AG08395 (cell line): ENCODE measurements at regions not wholly inside any gene's neighbourhood (a gene's known extent, or its start where the extent isn't known, plus 50 kb on each side); places are given as distances from the start of the nearest gene placed in this dataset.

Experiments
- DNase-seq: peaks from one replicate; pipeline ENCODE4 v3.0.0; 2012; ENCODE audit warnings: mixed read lengths, low spot score

DNA sequence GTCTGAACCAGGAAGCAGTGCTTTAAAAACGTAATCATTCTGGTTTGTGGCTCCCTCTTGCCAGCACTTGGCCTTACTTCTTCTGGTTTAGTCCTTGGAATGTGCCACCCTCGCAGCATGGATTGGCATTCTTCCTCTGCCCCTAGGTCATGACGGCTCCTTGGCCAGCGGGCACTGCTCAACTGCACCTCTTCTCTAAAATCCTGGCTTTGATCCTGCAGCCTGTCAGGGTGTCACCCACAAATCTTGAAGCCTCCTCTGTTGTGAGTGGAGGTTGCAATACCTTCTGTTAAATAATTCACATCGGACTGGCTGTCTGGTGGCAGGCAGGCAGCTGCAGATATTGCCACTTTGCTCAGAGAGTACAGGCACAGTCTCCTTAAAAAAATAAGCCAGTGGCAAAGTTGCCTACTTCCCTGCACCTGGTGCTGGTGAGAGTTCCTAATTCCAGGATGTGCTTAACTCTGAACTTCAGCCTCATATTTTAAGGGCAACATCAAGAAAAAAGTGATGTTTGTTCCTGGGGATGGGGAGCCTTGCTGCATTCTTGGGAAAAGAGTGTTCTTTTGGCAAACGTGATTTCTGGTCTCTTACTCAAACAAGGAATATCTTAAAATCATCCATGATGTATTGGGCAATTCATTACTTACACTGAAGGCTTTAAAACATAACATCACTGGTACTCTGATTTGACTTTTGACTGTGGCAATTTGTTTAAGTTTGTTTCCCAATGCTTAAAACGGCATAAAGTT, 179.8 kb downstream of the FOXA2 start:
- no peak for DNase-seq

DNA sequence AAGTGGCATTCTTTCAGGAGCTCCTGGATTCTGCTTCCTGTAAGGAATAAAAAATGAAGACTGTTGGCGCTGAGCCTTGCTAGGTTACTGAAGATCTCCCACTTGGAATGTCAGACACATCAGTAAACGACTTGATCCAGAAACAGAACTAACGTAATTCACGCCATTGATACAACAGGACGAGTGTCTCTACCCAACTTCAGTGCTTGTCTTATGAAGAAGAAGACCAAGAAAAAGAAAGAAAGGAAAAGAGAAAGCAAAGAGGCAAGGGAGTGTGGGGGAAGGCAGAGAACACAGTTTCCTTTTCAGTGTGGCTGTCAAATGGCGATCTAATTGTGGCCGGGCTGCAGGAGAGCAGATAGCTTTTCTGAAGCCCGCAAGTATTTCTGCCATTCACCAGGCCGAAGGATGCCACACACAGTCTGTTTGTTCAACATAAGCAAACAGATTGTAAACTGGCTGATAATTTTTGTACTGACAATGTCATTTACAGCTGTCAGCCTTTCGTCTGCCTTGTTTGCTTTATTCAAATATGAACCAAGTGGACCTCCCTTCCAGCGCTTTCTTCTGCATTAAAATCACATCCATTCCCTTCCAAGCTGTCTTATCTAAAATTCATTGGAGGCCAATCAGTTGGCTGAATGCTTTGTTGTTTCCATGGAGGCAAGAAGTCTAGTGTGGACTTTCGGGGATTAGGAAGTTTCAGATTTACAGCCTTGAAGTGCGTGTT, 180.6 kb downstream of the FOXA2 start:
- no peak for DNase-seq

DNA sequence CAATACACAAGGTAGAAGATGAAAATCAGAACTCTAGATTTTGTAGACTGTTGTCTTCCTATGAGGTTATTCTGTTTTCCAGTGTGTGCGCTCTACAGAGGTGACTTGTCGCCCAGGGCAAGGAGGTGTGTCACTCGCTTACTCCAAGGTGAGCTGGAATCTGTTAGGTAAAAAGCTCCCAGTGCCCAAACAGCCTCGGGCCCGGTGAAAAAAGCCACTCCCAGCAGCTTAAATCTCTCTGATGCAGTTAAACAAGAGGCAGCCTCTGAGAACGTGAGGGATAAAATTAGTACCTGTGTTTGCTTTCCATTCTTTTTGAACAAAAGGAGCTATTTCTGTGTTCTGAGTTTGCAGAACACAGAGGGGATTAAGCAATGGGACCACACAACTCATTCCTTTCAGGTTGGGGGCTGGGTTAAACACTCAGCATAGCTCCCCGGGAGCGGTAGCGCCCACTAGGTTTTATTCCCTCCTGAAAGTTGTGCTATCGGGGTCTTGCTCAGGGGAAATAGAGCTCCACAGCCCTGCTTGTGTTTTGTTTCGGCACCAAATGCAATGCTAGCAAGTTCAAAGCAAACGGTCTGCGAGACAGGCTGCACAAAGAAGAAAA, 181.2 kb downstream of the FOXA2 start:
- DNase-seq, result no peak

DNA sequence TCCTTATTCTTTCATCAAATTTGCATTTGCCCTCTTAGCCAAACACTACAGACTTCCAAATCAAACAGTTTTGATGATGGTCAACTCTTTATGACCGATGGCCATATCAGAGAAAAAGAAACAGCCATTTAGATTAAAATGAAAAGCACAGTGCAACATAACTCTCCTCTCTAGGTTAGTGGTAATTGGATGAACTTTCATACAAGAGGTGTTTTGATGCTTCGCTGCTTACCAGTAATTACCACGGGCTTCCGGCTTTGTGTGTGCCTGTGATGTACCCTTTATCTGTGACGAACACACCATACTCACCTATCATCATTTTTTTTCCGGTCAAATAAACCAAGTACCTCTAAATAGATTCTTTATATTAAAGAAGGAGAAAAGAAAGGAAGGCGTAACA, 181.8 kb downstream of the FOXA2 start:
- no peak for DNase-seq

DNA sequence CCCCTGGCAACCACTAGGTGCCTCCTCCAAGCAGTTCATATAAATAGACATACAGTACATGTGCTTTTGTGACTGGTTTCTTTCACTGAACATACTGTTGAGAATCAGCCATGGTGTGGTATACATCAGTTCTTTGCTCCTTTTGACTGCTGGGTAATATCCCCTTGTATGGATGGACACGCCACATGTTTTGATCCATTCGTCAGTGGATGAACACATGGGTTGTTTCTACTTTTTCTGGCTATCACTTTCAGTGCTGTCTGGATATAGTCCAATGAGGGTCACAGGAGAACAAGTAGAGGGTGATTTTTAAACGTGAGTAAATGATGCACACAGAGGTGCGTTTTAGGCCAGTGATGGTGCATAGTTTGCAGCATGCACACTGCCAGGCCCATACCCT, 183.9 kb downstream of the FOXA2 start:
- DNase-seq, result no peak

DNA sequence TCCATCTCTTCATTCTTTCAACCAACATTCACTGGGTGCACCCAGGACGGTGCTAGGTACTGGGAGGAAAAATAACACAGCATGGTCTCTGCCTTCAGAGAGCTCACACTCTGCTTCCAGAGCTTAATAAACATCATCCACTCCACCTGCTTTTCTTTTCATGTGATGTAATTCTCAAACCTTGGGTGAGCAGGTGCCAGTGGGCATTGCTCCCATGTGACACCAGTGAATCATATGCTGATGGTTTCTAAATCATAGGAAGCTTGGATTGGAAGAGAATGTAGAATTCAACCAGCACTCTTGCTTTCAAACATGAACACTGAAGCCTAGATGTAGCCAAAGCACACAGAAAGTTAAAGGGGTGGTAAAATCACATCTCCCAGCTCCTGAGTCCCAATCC, 189.8 kb downstream of the FOXA2 start:
- DNase-seq, result no peak

DNA sequence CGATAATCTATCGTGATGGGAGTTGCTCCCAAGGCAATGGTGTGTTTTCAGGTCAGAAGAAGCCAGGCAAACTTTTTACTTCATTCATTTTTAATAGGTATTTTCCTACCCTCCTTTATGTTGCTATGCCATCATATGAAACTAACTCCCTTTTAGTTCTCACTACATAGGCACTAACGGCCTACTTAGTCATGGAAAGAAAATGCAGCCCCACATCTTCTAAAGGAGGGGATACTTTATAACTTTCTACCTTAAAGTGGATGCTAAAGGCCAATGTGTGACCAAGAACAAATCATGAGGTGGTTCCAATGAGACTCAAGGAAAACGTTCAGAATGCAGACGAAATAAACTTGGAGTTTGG, 193.8 kb downstream of the FOXA2 start:
- DNase-seq, result no peak

DNA sequence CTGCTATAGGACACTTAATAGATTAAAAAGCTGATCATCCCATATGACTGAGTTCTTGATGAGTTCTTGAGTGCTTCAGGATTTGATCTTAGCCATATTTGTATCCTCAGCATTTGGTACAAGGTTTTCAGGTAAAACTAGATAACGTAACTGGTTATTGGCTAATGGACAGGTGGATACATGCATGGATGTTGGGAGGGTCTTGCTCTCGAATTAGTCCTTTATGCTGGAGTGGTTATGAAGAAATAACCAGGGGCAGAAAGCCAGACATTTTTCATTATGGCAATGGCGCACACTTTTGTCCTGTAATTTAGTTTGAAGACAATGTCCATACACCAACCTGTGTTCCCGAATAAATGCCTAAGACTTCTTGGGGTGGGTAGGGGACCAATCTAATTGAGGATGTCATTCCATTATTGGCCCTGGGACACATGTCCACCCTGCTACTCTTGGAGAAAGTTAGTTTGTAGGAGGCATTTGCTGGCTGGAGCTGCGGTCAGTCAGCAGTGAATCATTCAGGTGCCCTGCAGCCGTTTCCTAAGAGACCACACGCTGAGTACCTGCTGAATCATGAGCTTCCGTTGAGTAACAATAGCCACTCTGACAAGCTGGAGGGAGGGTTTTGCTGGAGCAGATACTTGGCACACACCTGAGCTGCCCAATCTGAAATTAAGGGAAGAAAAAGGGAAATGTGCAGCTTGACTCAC, 194.4 kb downstream of the FOXA2 start:
- DNase-seq, result no peak

DNA sequence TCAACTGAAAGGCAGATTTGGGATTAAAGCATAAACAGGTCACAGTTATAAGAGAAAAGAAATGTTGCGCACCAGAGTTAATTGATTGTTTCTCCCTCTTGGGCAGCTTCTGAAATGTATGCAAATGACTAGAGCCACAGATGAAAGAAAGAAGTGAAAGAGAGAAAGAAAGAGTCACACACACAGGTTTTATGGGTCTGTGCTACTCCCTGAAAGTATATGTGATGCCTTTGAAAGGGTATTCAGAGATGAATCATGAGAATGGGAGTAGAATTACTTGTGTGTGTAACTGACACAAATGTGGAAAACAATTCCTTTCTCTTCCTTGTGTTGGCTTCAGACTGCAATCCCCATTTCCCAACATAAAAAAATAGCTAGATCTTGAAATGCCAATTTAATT, 196.9 kb downstream of the FOXA2 start:
- no peak for DNase-seq

DNA sequence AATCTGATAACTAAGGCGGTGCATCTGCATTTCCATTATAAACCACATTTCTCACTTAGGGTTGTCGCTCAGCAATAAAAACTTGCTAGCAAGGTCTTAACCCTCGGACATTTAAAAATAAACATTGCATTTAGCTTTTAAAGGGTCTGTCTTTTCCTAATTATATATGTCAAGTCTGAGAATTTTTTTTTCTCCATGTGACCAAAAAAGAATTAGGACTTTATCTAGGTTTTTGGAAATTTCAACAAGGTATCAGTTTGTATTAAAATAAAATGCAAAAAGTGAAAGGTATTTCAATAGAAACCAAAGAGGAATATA, 198.1 kb downstream of the FOXA2 start:
- no peak for DNase-seq

DNA sequence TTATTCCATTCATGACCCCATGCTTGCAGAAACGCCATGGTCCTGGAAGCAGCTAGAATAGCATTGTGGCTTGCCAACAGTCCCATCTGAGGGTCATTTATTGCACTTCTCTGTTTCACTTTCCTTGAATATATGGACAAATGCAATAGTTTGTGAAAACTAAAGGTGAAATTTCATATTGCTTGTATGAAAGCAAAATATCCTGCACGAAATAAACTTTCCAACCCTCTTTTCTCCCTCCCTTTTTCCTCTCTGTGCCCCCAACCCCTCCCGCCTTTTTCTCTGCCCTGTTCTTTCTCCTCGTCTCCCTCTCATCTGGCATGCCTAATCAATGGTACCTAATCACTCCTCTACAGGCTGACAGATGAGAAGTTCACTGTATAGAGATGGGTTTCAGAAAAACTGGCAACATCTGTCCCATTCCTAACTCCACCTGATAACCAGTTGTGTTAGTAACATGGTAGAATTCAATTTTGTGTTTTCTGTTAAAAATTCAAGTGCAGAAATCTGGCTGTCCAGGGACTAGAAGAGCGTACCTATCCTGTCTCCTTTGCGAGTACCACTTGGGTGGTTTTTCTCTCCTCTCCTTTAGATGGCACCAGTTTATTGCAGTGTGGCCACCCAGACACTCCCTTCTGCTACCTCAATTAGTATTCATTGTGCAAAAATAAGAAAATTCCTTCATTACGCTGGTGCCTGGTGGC, 198.6 kb downstream of the FOXA2 start:
- no peak for DNase-seq

DNA sequence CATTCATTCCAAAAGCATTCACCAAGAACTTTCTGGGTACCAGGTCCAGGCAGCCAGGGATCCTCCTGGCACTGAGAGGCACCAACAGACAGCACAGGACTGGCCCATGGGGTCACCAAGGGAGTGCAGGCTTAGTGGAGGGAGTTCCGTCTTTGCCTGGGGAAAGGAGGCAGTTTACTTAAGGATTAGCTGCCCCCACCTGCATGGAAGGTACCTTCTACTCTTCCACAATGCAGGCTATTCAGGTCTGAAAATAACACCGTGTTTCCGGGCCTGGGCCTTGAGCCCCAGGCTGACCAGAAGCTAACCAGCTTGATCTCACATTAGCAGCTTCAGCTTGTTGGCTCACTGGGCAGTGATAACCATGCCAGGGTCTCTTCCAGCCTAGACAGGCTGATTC, 199.4 kb downstream of the FOXA2 start:
- DNase-seq, result no peak

DNA sequence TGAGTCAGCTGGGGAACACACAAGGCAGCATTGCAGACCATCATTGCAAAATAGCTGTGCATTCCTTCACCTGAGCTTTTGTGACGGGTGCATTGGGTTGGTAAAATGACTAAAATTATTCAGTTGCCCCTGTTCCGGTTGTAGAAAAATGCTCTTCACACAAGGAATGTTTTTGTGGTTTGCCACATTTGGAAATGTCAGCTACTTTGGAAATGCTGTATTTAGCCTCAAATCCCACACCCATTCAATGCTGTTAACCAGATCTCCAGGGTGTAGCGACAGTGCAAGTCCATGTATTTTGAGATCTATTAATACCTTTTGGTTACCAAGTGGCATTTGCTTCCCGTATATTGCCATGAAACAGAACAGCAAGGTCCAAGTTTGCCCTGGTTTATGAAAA, 201.2 kb downstream of the FOXA2 start:
- DNase-seq, result no peak

DNA sequence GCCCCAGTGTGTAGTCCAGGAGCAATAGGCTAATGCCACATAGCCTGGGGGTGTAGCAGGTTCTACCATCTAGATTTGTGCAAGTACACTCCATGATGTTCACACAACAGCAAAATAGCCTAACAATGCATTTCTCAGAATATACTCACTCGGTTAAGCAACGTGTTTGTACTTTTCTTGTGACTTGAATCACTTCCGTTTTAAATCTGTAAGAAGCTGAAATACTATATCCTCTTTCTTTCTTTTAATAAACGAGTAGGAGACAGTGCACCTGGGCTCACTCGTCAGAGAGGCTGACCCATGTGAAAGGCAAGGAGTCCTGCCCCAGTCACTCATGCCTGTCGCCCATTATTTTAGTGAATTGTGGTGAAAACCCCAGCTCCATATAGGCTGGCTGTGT, 201.6 kb downstream of the FOXA2 start:
- no peak for DNase-seq

DNA sequence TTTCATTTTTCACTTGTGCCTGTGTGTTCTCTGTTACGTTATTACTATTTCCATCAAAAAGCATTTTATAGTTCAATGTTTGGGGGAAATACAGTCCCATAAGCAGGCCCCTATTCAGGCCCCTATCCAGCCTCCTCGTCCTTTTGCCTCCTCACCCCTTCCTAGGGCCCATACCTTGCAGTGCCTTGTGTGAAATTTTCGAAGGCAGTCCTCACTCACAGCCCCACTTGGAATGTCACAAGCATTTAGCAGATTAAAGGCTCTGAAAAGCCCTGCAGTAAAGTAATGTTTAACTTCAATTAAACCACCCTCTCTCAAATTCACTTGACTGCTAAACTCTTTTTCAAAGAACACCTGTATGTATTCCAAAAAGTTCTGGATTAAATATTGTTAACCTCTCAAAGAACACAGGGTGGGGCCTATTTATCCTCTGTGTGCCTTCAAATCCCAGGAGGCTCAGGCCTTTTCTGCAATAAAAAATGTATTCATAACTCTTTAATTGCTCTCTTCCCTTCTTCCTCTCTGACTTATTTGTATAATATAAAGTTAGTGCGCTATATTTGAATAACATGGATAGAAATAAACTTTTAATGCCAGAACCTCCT, 202.5 kb downstream of the FOXA2 start:
- DNase-seq, result no peak

DNA sequence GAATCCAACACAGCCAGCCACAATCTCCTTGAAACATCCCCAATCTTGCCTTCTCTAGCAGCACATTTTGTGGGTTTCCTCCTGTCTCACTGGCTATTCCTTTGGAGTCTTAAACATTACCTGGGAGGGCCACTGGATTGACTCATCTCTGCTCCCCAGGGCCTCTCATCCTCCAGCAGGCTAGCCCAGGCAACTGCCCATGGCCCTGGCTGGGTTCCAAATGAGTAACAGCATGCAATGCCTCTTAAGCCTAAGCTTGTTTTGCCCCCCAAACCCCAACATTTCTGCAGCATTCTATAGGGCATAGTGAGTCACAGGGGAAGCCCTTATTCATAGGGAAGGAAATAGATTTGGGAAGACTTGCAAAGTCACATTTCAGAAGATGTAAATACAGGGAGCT, 204.9 kb downstream of the FOXA2 start:
- DNase-seq, result no peak

DNA sequence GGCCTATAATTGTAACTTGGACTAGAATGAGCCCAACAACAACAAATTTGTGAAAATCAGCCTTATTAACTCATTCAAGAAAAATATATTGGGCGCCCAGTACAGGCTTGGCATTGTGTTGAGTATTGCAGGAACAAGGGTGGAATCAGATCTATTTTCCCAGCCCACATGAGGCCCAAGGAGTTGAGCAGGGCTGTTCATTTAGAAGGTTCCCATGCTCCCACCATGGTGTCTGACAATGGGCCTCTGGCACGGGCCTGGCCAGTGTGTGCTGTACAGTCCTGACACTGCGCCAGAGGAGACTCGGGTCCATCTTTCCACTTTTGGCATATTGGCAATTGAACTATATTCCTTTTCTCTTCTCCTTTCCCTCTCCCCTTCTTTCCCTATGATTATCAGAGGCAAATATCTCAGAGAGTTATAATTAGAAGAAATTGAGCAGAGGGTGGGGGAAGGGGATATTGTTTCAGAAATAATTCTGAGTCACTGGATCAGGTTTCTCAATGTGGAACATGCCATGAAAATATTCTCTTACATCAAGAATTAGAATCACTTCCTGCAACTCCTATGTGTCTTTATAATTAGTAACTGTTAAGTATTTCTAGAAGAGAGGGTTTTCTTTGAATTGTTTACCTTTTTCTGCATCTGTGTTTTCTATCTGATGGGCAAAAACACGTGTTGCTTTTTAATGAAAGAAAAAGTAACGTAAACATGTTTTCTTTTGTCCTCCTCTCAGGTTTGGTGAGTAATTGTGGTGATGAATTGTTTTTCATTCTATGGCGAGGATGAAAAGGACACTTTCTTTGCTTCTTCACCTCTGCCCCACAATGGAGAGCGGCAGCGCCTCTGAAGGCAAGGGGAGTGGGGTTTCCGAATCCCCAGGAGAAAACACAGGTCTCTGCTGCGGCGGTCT, 209.4 kb downstream of the FOXA2 start:
- no peak for DNase-seq

DNA sequence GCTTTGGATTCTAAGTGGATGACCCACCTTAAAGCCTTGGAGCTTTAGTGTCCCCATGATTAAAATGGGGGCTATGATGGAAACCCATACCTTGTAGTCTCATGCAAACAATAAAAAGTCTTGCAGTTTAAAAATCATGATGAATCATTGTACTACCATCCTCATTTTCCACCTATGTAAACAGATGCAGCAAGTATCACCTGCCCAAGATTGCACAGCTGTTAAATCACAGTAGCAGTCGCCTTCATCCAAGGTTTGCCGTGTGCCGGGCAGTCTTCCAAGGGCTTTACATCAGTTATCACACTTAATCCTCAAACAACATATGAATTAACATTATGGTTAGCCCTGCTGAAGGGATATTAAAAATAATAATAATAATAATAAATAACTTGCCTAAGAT, 210.3 kb downstream of the FOXA2 start:
- DNase-seq, result no peak

DNA sequence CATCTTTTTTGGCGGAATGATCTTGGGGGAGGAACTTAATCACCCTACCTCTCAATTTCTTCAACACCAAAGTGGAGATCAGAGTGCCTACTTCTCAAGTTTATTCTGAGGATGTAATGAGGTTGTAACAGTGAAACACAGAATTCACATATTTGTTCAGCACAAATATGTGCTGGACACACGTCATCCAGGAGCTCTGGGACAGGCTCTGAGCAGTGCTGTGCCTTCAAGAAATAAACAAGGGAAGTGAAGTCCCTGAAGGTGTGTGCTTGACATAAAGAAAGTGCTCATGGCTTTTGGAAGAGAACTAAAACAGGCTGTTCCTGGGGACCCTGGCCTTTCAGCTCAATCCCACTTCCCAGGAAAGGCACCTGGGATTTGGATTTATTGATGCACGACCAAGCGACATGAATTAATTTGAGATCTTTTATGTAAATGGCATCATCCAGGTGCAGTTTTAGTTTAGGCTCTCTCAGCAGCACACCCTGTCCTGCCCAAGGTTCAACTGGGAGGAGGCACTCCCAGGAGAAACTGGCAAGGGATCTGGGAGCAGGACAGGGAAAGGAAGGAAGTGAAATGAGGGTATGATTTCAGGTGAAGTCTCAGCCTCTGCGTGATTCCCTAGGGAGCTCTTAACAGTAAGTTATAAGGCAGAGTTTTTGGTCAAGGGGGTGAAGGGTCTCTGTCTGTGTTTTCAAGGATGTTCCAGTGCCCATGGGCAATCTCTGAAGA, 211.0 kb downstream of the FOXA2 start:
- DNase-seq, result no peak

DNA sequence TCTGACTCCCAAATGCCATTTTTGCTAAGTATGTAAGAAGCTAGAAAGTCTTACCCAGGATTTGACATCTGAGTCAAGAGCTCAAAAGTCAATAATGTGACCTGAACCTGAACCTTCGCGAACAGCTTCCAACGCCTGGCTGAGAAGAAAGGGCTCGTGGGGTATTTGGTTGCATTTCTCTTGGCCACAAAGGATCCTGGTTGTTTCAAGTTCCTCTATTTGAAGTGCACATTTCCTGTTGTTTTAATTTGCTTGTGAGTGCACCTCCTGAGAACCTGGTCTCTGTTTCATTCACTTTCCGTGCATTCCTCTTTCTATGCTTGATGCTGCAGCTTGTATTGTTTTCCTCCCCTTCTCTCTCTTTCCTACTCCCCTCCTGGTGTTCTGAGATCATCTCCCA, 212.5 kb downstream of the FOXA2 start:
- no peak for DNase-seq
